RWPE2 (cell line): ENCODE measurements at regions not wholly inside any gene's neighbourhood (a gene's known extent, or its start where the extent isn't known, plus 50 kb on each side); places are given as distances from the start of the nearest gene placed in this dataset.

Experiments used
- ATAC-seq: fragments of 200-7000 bp; cut with Tn5 transposase; 3 replicates; pipeline ENCODE4 v1.9.1; 2021; ENCODE audit warnings: low read depth
- DNase-seq: peaks from one replicate; pipeline ENCODE4 v3.0.0-alpha.2; 2020; ENCODE audit warnings: low spot score
- H3K27ac ChIP-seq: fragments of 450-650 bp; 2 replicates; pipeline ENCODE4 v1.5.1; 2017; ENCODE audit warnings: mild to moderate bottlenecking; ENCODE audit not compliant: poor library complexity, severe bottlenecking
- H3K27me3 ChIP-seq: fragments of 250-450 bp; sonication (Bioruptor Pico); 2 replicates; pipeline ENCODE4 v1.5.1; 2021; ENCODE audit warnings: mild to moderate bottlenecking, moderate library complexity; ENCODE audit not compliant: insufficient read depth, poor library complexity, severe bottlenecking
- H3K36me3 ChIP-seq: fragments of 250-450 bp; sonication (Bioruptor Pico); 2 replicates; pipeline ENCODE4 v1.5.1; 2020; ENCODE audit warnings: low read depth, mild to moderate bottlenecking, moderate library complexity
- H3K4me1 ChIP-seq: fragments of 250-450 bp; sonication (Bioruptor Pico); 2 replicates; pipeline ENCODE4 v1.5.1; 2021; ENCODE audit warnings: mild to moderate bottlenecking, moderate library complexity; ENCODE audit not compliant: insufficient read depth, poor library complexity, severe bottlenecking
- H3K4me3 ChIP-seq: fragments of 250-450 bp; sonication (Bioruptor Pico); 2 replicates; pipeline ENCODE4 v1.5.1; 2021; ENCODE audit warnings: mild to moderate bottlenecking, moderate library complexity; ENCODE audit not compliant: severe bottlenecking
- H3K9me3 ChIP-seq: fragments of 250-450 bp; sonication (Bioruptor Pico); 2 replicates; pipeline ENCODE4 v1.5.1; 2021; ENCODE audit warnings: mild to moderate bottlenecking, moderate library complexity; ENCODE audit not compliant: severe bottlenecking
- CTCF ChIP-seq: fragments of 450-650 bp; IDR thresholded peaks from one replicate; pipeline ENCODE4 v1.5.1; 2017; ENCODE audit warnings: mild to moderate bottlenecking, moderate library complexity; ENCODE audit not compliant: poor library complexity, severe bottlenecking

GRCh38 chr1:100622966-100623762, 85.2 kb downstream of the GPR88 start:
- Histone ChIP-seq H3K36me3 (no peaks in the 10 kb centered on the region), H3K4me1 (peaks cover 19% of the 10 kb centered on the region), H3K9me3 (no peaks in the 10 kb centered on the region), H3K27me3 (no peaks in the 10 kb centered on the region), H3K27ac (peak overlapping the region; percentile 22), H3K4me3 (no peak overlapping the region)
- TF ChIP-seq CTCF, result no peak
- ATAC-seq, result peak; percentile 7; the same call in 1 of the 3 replicates
- DNase-seq, result no peak

GRCh38 chr1:100624886-100625610, 87.1 kb downstream of the GPR88 start:
- peaks cover 19% of the 10 kb centered on the region for H3K4me1 ChIP-seq
- no peak for DNase-seq
- H3K4me3 ChIP-seq, result no peak overlapping the region

GRCh38 chr1:100626397-100626796, 88.5 kb downstream of the GPR88 start:
- H3K4me1 ChIP-seq, result peaks cover 22% of the 10 kb centered on the region
- H3K36me3 ChIP-seq, result no peaks in the 10 kb centered on the region
- TF ChIP-seq CTCF, result no peak
- no peaks in the 10 kb centered on the region for H3K27me3 ChIP-seq
- no peaks in the 10 kb centered on the region for H3K9me3 ChIP-seq
- DNase-seq, result no peak
- H3K4me3 ChIP-seq, result no peak overlapping the region
- no peak overlapping the region for H3K27ac ChIP-seq
- no peak for ATAC-seq

More at GRCh38 chr1:100624886-100625610, 87.1 kb downstream of the GPR88 start:
- Histone ChIP-seq H3K27ac (no peak overlapping the region), H3K36me3 (no peaks in the 10 kb centered on the region), H3K9me3 (no peaks in the 10 kb centered on the region), H3K27me3 (no peaks in the 10 kb centered on the region)
- TF ChIP-seq CTCF, result no peak
- ATAC-seq, result no peak

GRCh38 chr1:100627054-100627716, 89.2 kb downstream of the GPR88 start:
- H3K27me3 ChIP-seq, result no peaks in the 10 kb centered on the region
- H3K27ac ChIP-seq, result peak overlapping the region; percentile 39
- TF ChIP-seq CTCF, result no peak
- H3K9me3 ChIP-seq, result no peaks in the 10 kb centered on the region
- DNase-seq (no peak), ATAC-seq (peak; percentile 81)
- H3K36me3 ChIP-seq, result no peaks in the 10 kb centered on the region
- H3K4me1 ChIP-seq, result peaks cover 21% of the 10 kb centered on the region
- H3K4me3 ChIP-seq, result no peak overlapping the region
